COLO829 (cell line): ENCODE measurements at regions not wholly inside any gene's neighbourhood (a gene's known extent, or its start where the extent isn't known, plus 50 kb on each side); places are given as distances from the start of the nearest gene placed in this dataset.

ENCODE experiments used
- DNase-seq: peaks from one replicate; pipeline ENCODE4 v3.0.0; 2012; ENCODE audit warnings: low spot score

GRCh38 chr5:73374520-73375190 is 73.9 kb downstream of the FOXD1 start:
- no peak for DNase-seq

DNA sequence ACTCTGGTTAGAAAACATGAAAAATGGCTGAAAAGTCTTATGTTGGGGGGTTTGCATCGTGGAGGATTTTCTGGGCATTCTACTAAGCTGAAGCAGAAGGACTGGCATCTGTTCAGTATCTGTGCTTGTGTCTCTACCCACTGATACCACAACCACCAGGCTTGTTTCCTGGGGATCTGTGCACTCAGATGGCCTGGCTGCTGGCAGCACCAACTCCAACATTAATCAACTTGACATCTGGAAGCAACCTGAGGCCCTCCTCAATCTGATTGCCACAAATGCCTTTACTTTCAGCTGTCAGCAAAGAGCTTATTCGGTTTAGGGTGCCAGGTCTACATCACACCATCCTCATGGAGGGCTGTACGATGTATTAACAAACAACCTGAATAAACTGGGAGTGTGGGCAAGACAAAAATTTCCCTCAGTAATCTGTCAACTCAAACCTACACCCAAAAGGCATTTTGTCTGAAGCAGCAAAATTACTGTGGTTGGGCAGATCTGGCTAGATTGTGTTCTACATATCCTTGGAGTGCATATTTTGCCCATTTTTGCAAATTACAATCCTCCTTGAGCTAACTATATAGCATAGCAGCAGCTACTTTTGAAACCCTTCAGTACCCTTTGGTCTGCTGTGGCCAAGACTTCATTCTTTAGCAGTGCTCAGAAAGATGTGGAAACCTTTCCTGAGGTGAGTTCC is 74.6 kb downstream of the FOXD1 start:
- no peak for DNase-seq

DNA sequence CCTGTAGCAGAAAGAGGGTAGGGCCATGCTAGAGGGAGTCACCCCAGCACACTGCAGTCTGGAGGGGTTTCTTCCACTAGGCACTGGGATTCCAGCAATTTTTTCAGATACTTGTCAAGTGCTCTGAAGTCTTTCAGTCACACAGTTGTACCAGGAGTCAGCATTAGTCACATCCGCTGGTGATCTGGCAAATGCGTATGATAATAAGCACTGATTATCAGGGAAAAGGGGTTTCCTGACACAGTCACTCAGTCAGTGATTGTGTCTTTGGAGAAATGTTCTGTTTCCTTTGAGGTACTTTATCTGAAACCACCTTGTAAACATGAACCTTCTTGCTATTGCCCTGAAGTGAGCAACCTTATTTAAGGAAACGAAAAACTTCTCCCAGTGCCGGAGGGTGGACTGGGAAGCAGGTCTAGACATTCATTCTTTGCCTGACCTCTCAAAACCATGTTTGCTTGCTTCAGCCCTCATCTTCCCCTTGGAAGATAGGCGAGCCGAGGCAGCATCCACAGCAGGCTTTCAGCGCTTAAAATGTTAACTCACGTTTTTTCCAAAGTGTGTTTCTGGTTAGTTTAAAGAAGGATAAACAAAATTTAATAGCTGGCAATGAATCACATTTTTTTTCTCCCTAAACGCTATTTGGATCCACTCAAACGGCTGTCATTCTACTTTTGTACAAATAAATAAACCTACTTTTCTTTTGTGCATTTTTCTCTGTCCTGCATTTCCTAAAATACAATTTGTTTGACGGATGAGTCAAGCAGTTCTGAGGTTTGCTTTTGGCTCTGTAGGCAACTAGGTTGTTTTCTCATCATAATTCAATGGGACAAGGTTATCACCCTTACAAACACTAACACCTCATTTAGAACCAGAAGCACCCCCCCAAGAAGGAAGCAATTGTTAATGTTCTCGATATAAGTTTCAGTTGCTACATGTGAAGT is 77.7 kb downstream of the FOXD1 start:
- peak; percentile 70 for DNase-seq

DNA sequence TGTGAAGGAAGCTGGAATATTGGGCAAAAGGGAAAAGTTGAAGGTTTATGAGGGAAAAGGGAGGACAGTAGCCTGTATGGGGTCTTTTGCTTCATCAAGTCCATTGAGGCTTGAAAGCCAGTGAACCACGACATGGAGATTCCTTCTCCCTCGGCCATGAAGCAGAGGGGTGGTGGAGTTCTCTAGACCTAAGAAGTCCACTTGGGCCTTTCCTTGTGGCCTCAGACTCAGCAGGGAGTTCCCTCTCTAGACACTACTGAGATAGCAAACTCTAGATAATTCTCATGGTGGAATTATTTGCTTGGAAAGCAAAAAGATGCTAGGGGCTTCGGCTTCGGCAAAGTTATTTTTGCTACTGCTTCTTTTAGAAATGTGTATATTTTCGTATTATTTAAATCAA is 78.5 kb downstream of the FOXD1 start:
- no peak for DNase-seq

DNA sequence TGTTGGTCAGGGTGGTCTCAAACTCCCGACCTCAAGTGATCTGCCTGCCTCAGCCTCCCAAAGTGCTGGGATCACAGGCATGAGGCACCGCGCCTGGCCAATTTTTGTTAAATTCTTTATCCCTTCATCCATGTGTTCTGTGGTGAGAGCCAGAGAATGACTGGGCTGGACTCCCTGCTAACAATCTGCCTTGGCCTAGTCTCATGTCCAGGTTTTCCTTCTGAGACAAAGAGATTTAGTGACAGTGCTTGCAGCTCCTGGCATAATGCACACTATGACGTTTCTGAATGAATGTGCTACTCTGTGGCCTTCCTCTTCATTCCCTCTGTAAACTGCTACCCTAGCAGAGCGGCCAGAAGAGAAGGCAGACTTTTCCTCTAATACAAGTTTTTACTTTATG is 79.3 kb downstream of the FOXD1 start:
- DNase-seq: no peak

DNA sequence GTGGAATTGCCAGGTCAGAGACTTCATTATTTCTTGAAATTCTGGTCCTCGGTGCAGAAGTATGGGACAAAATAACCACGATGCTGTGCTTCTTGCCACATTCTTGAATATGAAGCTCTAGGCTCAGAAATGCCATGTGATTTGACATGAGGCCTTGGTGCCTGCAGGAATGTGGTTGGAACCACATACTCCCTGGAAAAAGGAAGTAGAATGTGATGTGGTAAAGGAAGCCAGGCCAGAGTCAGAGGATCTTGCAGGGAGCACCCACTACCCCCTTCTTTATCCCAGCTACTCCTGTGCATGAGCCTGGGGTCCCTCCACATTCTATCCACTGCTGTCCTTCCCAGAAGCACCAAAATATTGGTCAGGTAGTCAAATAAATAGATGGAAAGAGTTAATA is 80.9 kb downstream of the FOXD1 start:
- DNase-seq: no peak

DNA sequence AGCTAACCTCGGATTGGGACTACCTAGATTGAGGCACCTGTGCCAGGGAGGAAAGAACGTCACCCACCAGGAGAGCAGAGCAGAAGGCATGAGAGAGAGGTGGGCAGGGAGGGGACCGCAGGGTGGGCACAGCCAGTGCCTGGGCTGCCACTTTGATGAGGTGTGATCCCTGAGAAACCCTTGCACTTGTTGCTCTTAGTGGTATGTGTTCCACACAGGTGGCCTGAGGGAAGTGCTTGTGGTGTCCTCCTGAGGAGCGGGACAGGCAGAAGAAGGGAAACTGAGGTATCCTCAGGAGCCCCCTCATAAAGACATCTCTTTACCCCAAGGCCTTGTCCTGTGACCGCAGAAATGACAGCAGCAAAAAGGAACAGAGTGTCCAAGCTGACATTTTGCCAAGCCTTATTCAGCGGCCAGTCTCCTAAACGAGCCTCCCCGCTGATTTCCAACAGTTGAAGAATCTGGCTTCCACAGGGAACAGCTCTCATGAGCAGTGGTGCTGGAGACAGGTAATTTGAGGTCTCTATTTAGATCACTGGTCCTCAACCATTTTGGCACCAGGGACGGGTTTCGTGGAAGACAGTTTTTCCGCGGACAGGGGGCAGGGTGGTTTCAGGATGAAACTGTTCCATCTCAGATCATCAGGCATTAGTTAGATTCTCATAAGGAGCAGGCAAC is 82.4 kb downstream of the FOXD1 start:
- no peak for DNase-seq

- no peak for DNase-seq
These were observed 83.2 kb downstream of the FOXD1 start for GRCh38 chr5:73365301-73365853.

DNA sequence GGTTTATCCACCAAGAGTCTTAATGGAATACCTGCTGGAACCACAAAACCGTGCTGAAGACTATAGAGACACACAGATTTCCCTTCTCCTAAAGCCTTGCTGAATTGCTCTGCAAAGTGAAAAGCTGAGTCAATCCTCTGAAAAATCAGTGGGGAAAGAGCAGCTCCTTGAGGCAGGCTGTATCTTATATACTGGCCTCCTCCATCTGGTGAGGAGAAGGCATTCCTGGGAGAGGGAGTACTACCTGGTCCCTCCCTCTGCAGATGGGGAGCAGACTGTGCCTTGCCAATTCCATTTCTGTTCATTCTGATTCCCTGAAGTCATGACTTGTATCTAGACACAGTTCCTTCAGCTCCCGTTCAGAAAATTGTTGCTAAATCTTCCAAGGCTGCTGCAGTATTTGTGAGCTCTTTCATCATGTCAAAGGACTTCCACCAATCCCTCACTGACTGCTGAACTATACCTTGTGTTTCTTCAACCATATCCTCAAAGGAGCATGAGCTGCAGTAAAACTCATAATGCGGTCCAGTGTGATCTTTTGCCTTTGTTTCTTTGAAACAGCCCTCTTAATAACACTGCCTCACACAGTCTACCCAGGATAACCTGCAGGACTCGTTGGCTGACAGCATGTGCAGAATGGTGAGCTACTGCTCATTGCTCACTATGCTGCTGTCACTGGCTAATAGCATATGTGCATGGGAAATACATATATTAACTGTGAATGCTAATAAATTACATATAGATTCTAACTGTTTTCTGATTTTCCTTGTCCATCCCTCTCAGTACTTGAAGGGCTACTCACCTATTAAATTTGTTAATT is 84.5 kb downstream of the FOXD1 start:
- DNase-seq: no peak

- no peak for DNase-seq
These were observed 89.2 kb downstream of the FOXD1 start for GRCh38 chr5:73359395-73359794.

DNA sequence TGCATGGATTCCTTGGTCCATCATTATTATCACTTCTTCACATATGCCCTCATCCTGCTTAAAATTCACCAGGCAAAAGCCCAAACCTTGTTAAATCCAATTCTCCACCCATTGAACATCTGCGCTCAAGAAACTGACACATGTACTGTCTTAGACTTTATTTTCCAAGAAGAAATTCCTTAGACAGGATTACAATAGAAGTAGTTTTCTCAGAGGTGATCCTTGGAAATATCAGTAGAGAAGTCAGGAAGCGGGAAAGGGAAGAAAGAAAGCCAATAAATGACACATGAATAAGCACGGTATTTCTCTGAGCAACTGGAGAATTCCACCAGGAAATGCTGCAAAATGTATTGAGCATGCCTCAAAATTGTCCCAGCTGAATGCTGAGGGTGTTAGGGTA is 90.2 kb downstream of the FOXD1 start:
- no peak for DNase-seq

DNA sequence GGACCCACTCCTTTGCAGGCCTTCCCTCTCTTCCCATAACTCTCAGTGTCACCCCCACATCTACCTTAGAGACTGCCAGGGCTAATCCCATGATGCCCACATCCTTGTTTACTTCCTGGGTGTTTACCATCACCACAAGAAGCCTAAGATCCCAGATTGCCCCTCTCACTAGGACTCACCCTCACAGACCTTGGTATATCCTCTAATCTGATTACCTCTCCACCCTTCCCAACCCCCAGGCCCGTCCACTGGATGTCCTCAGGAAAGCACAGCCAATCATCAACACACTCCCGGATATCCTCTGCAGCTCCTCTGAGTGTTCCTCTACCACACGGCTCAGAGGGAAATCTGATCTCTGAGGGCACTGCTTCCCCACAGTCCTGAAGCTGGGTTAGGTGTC is 91.0 kb downstream of the FOXD1 start:
- no peak for DNase-seq

DNA sequence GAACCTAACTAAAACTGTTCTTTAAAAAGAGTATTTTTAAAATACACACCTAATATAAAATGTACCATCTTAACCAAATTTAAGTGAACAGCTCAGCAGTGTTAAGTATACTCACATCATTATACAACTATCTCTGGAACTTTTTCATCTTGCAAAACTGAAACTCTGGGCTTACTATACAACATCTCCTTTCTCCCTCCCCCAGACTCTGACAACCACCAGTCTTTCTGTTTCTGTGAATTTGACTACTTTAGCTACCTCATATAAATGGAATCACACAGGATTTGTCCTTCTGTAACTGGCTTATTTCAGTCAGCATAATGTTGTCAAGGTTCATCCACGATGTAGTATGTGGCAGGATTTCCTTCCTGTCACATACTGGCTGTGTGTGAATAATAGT is 93.5 kb downstream of the FOXD1 start:
- no peak for DNase-seq

GRCh38 chr5:73354406-73354805 is 94.2 kb downstream of the FOXD1 start:
- no peak for DNase-seq

DNA sequence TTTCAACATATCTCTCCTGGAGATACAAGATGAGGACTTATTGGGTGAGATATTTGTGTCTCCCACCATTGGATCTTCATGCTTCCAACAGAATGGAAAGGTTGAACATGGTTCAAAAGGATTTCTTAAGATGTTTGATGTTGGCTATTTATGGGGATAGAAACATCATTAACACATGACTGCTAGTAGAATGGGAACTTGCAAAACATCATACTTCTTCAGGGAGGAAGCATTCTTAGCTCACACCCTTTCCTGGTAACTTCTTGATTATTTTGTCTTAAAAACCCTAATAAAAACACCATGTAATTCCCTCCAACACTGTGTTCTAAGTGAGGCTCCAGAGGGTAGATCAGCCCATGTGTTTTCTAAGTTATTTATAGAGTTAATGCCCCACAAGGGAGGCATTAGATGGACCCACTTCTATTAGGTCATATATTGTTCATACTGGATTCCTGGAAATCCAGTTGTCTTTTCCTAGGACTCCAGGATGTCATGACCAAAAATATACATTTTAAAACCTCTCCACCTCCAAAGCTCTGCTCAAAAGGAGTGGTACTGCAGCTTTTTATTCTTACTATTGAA is 95.8 kb downstream of the FOXD1 start:
- no peak for DNase-seq

DNA sequence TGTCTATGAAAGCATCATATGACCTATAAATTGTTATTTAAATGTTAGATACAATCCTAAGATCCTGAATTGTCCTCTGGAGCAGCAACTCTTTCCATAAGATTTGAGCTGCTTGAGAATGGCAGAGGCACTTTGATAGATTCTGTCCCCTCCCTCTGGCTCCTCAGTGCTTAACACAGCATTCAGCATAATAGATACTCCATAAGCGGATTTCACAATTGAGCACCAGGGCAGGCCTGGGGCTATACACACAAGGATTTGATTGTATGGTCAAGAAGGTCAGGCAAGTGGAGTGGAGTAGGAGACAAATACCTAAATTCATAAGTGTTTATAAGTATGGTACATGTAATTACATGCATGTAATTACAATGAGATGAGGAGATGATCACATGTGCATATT is 96.3 kb downstream of the FOXD1 start:
- DNase-seq: no peak

DNA sequence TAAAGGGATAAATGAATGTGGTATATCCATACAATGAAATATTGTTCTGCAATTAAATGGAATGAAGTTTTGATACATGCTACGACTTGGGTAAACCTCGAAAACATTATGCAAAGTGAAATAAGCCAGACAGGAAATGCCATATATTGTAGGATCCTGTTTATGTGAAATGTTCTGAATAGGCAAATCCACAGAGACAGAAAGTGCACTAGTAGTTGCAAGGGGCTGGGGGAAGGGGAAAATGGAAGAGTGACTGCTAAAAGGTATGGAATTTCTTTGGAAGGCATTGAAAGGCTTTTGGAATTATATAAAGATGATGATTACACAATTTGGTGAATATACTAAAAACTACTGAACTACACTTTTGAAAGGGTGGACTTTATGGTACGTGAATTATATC is 97.0 kb downstream of the FOXD1 start:
- no peak for DNase-seq

- no peak for DNase-seq
These were observed 101.6 kb downstream of the FOXD1 start for GRCh38 chr5:73346878-73347408.

DNA sequence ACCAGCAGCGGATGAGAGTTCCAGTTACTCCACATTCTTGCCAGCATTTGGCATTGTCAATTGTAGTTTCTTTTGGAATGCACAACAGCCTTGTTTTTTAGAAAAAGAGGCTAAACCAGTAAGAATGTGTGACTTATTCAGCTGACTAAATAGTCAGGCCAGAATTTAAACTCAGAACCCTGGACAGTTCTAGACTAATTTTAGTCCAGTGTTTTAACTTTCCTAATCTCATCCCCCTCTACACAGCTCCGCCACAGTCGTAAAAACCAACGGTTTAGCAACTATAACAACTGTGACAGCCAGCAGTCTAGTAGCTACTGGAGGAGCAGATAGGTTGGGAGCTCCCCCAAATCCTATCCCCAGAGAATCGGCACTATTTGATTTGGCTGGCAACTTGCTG is 103.7 kb downstream of the FOXD1 start:
- DNase-seq: no peak

GRCh38 chr5:73339711-73340110 is 108.9 kb downstream of the FOXD1 start:
- DNase-seq: no peak
